AG09319 (cell line): ENCODE measurements at regions not wholly inside any gene's neighbourhood (a gene's known extent, or its start where the extent isn't known, plus 50 kb on each side); places are given as distances from the start of the nearest gene placed in this dataset.

ENCODE experiments used
- DNase-seq: peaks from one replicate; pipeline ENCODE4 v3.0.0-alpha.2; 2010; ENCODE audit warnings: low read depth; ENCODE audit errors: extremely low read depth
- CTCF ChIP-seq: IDR thresholded peaks from 2 replicates; pipeline ENCODE4 v1.5.1; 2011; ENCODE audit warnings: low read depth, mild to moderate bottlenecking, inconsistent platforms, low read length, moderate library complexity

DNA sequence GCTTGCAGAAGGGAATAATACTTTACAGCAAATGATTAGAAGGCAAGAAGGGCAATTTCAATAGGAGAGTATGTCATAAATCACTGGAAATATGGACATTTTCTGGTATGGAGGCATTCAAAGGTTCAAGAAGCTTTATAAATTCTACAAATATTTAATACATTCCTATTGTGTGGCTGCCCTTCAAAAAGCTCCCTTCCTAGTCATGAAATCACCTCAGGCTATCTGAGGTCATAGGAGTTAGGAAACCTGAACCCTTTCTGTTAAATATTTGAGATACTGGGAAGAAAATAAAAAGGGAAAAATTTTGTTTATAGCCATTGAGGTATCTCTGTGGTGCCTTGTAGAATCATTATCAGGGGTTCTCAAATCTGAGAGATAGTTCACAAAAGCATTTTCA is 316.8 kb upstream of the EMCN start:
- TF ChIP-seq CTCF: no peak
- no peak for DNase-seq

- no peak for DNase-seq
- TF ChIP-seq CTCF: no peak
Observed at GRCh38 chr4:100833906-100834305, 316.1 kb upstream of the EMCN start.

DNA sequence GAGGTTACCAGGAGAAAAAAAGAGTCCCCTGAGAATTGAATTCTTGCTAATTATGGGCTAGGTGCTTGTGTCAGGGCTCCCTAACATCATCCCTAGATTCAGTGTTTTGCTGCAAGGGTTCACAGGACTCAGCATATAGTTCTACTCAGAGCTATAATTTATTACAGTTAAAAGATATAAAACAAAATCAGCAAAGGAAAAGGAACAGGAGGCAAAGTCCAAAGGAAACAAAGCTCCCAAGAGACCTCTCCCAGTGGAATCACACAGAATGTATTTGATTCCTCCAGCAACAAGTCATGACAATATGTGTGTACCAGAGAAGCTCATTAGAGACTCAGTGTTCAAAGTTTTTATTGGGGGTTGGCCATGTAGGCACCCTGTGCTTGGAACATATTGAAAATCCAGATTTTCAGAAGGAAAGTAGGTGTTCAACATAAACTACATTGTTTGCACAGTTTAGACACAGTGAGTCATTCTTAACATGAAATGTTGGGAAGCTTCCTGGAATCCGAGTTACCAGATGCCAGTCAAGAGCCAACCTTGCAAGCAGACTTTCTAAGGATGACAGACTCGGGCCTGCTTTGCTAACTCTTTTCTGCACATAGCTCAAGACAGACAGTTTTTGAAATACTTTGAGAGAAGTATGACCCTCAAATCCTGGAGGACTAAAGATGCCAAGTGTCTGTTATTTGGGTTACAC is 311.3 kb upstream of the EMCN start:
- no peak for TF ChIP-seq CTCF
- DNase-seq: no peak

- no peak for DNase-seq
- TF ChIP-seq CTCF: no peak
Observed at GRCh38 chr4:100828364-100828763, 310.5 kb upstream of the EMCN start.

- no peak for DNase-seq
Observed at GRCh38 chr4:100827756-100828155, 309.9 kb upstream of the EMCN start.

GRCh38 chr4:100826808-100827548 is 309.2 kb upstream of the EMCN start:
- DNase-seq: no peak
- TF ChIP-seq CTCF: no peak

More at GRCh38 chr4:100827756-100828155, 309.9 kb upstream of the EMCN start:
- no peak for TF ChIP-seq CTCF

DNA sequence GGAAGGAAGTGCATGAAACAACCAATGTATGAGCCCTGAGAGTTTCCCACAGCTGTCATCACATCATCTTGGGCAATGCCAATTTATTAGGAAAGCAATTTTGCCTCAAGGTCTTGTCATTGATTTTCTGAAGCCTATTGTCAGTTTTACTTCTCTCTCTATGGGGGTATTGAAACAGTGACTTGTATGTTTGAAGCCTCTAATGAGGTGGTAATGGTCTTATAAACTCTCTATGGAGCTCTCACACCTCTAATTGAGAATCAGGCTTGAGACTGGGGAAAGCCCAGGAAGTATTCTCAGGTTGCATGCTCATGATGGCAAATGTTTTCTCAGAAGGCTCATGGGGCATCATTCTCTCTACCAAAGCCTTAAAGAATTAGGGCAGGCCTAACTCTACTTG is 308.2 kb upstream of the EMCN start:
- no peak for DNase-seq

More for the DNA sequence above, 308.2 kb upstream of the EMCN start:
- no peak for TF ChIP-seq CTCF
